ENCODE measurements at regions not wholly inside any gene's neighbourhood (a gene's known extent, or its start where the extent isn't known, plus 50 kb on each side); places are given as distances from the start of the nearest gene placed in this dataset.

DNA sequence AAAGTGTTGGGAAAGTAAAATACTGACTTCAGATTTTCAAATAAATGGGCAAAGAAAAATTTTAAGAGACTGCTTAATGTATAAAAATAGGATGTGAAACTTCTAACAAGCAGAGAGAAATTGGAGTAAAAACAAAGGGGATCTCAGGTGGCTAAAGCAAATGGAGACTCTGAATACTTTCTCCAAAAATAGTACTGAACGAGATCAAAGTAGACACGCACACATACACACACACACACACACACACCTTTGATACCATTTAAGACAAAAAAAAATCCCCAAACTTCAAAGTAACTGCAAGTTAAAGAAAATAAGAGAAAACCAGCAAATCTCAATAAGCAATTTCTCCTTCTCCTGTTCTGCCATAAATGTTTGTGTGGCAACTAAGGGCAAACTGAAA, 307.3 kb downstream of the CRPPA start:
- TF ChIP-seq, protein P1, sequence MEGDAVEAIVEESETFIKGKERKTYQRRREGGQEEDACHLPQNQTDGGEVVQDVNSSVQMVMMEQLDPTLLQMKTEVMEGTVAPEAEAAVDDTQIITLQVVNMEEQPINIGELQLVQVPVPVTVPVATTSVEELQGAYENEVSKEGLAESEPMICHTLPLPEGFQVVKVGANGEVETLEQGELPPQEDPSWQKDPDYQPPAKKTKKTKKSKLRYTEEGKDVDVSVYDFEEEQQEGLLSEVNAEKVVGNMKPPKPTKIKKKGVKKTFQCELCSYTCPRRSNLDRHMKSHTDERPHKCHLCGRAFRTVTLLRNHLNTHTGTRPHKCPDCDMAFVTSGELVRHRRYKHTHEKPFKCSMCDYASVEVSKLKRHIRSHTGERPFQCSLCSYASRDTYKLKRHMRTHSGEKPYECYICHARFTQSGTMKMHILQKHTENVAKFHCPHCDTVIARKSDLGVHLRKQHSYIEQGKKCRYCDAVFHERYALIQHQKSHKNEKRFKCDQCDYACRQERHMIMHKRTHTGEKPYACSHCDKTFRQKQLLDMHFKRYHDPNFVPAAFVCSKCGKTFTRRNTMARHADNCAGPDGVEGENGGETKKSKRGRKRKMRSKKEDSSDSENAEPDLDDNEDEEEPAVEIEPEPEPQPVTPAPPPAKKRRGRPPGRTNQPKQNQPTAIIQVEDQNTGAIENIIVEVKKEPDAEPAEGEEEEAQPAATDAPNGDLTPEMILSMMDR (IDR thresholded peaks at IDR 0.05): no peak
- no peak for TF ChIP-seq POLR2A (IDR thresholded peaks at IDR 0.05)

Measured in thyroid gland (tissue), 4 donors.